HepG2 (cell line): ENCODE measurements at regions not wholly inside any gene's neighbourhood (a gene's known extent, or its start where the extent isn't known, plus 50 kb on each side); places are given as distances from the start of the nearest gene placed in this dataset.

ENCODE experiments used
- BORCS8-MEF2B ChIP-seq: sonication (generic); formaldehyde crosslinking; IDR thresholded peaks from 2 replicates; pipeline ENCODE4 v1.8.0; 2022; ENCODE audit warnings: mild to moderate bottlenecking, missing genetic modification reagents
- EP300 ChIP-seq, 3 experiments: sonication (generic) in 1 of 3; formaldehyde crosslinking in 1 of 3; IDR thresholded peaks; 2 replicates each; pipeline versions ENCODE4 v1.5.1 to v1.6.1; 2011 to 2020; ENCODE audit warnings: low read depth in 2 of 3, low read length in 2 of 3, borderline replicate concordance in 1 of 3, improper control_type of control experiment in 1 of 3, mild to moderate bottlenecking in 1 of 3, missing genetic modification reagents in 1 of 3, moderate library complexity in 1 of 3
- ETV6 ChIP-seq: sonication (generic); formaldehyde crosslinking; conservative IDR thresholded peaks from 2 replicates; pipeline ENCODE4 v1.4.0; 2020; ENCODE audit warnings: missing genetic modification reagents
- JUN ChIP-seq: sonication (generic); formaldehyde crosslinking; IDR thresholded peaks from 2 replicates; pipeline ENCODE4 v1.4.0; 2020; ENCODE audit warnings: mild to moderate bottlenecking, missing genetic modification reagents
- MBNL3 ChIP-seq: fragments of 250-450 bp; sonication (Bioruptor Pico); conservative IDR thresholded peaks from 2 replicates; pipeline ENCODE4 v1.8.0; 2022; ENCODE audit warnings: mild to moderate bottlenecking, inconsistent platforms
- NFYB ChIP-seq: sonication (generic); formaldehyde crosslinking; IDR thresholded peaks from 2 replicates; pipeline ENCODE4 v1.4.0; 2020; ENCODE audit warnings: missing genetic modification reagents
- POLR2AphosphoS5 ChIP-seq: IDR thresholded peaks from 2 replicates; pipeline ENCODE4 v1.6.1; 2012; ENCODE audit warnings: low read depth, low read length
- TF ChIP-seq, protein P1 (sequence below): sonication (generic); formaldehyde crosslinking; IDR thresholded peaks from 2 replicates; pipeline ENCODE4 v1.5.0; 2020; ENCODE audit warnings: missing genetic modification reagents

GRCh38 chr7:10122551-10123100 lies 851.0 kb upstream of the PHF14 start:
- TF ChIP-seq, protein P1, sequence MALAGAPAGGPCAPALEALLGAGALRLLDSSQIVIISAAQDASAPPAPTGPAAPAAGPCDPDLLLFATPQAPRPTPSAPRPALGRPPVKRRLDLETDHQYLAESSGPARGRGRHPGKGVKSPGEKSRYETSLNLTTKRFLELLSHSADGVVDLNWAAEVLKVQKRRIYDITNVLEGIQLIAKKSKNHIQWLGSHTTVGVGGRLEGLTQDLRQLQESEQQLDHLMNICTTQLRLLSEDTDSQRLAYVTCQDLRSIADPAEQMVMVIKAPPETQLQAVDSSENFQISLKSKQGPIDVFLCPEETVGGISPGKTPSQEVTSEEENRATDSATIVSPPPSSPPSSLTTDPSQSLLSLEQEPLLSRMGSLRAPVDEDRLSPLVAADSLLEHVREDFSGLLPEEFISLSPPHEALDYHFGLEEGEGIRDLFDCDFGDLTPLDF (CRISPR knock-in tag) = no peak
- TF ChIP-seq MBNL3 (CRISPR knock-in tag) (no peak), NFYB (CRISPR knock-in tag) (no peak), BORCS8-MEF2B (no peak), ETV6 (CRISPR knock-in tag) (no peak), POLR2AphosphoS5 (no peak), EP300 (IDR thresholded peaks at IDR 0.05; ENCODE audit: low read depth in 2 of 2, low read length in 2 of 2) (no peak), EP300 (CRISPR knock-in tag; IDR thresholded peaks at IDR 0.05; ENCODE audit: borderline replicate concordance) (no peak), JUN (CRISPR knock-in tag) (no peak)
